Sigmoid colon (tissue), 6 donors: ENCODE measurements at regions not wholly inside any gene's neighbourhood (a gene's known extent, or its start where the extent isn't known, plus 50 kb on each side); places are given as distances from the start of the nearest gene placed in this dataset.

ENCODE experiments used
- DNase-seq: peaks from one replicate; pipeline ENCODE4 v3.0.0-alpha.2; 2019
- H3K27ac ChIP-seq, 4 donors: fragments of 200-600 bp; sonication (generic); one replicate each; pipeline ENCODE4 v1.5.1; 2016 to 2019; ENCODE audit warnings: mild to moderate bottlenecking in 1 of 4
- H3K27me3 ChIP-seq, 3 donors: fragments of 200-600 bp; sonication (generic); one replicate each; pipeline ENCODE4 v1.5.1; 2019; ENCODE audit warnings: mild to moderate bottlenecking in 1 of 3
- H3K36me3 ChIP-seq, 4 donors: fragments of 200-600 bp; sonication (generic); one replicate each; pipeline ENCODE4 v1.5.1; 2016 to 2019
- H3K4me1 ChIP-seq, 4 donors: fragments of 200-600 bp; sonication (generic); one replicate each; pipeline ENCODE4 v1.5.1; 2017 to 2019
- H3K4me3 ChIP-seq, 4 donors: fragments of 200-600 bp; sonication (generic); one replicate each; pipeline ENCODE4 v1.5.1; 2017 to 2019; ENCODE audit warnings: mild to moderate bottlenecking in 2 of 4, moderate library complexity in 1 of 4
- H3K9me3 ChIP-seq, 4 donors: fragments of 200-600 bp in 3 of 4; sonication (generic) in 3 of 4; one replicate each; pipeline versions ENCODE4 v1.5.1 to v1.6.1; 2013 to 2019
- EP300 ChIP-seq, 4 donors: sonication (generic); formaldehyde crosslinking; IDR thresholded peaks; one replicate each; pipeline ENCODE4 v1.6.1; 2017; ENCODE audit warnings: antibody characterized with exemption in 4 of 4
- POLR2A ChIP-seq, 2 donors: fragments of 450-650 bp; IDR thresholded peaks; one replicate each; pipeline ENCODE4 v1.6.1; 2016; ENCODE audit warnings: antibody characterized with exemption in 2 of 2, mild to moderate bottlenecking in 2 of 2, moderate library complexity in 2 of 2
- POLR2AphosphoS5 ChIP-seq, 4 donors: sonication (generic); formaldehyde crosslinking; IDR thresholded peaks; one replicate each; pipeline ENCODE4 v1.6.1; 2017; ENCODE audit warnings: antibody characterized with exemption in 4 of 4
- WGBS, 2 donors: extraction: QIAGEN DNeasy Blood & Tissue Kit; methylation state at CpG; one replicate each; pipeline ENCODE4 v1.1.7; 2013; 5-methylcytosine and 5-hydroxymethylcytosine counted together
- intact Hi-C: fragments of 100-400 bp; cut with DNase I; formaldehyde crosslinking; loops from one replicate; pipeline ENCODE4 v1.15.1; 2023
- TF ChIP-seq, protein P1 (sequence below), 4 experiments: fragments of 450-650 bp in 3 of 4; fragments of 200-600 bp in 1 of 4; IDR thresholded peaks; one replicate each; pipeline ENCODE4 v1.5.1; 2016 to 2019; ENCODE audit warnings: antibody characterized with exemption in 4 of 4, mild to moderate bottlenecking in 3 of 4, moderate library complexity in 2 of 4
- donor health status: healthy with polysubstance abuse.
- donor health status: healthy.

- 92 to 95% methylated on average over 2 of the region's 2 CpGs for WGBS, 2 donors
- intact Hi-C loops: no loop called here
Measured at GRCh38 chr1:186532466-186532865, 71.6 kb upstream of the PDC start.

GRCh38 chr1:186531561-186532165 is 70.7 kb upstream of the PDC start:
- TF ChIP-seq POLR2A (IDR thresholded peaks at IDR 0.05) (no peak), POLR2AphosphoS5 (IDR thresholded peaks at IDR 0.05) (no peak), EP300 (IDR thresholded peaks at IDR 0.05) (no peak)
- TF ChIP-seq, protein P1, sequence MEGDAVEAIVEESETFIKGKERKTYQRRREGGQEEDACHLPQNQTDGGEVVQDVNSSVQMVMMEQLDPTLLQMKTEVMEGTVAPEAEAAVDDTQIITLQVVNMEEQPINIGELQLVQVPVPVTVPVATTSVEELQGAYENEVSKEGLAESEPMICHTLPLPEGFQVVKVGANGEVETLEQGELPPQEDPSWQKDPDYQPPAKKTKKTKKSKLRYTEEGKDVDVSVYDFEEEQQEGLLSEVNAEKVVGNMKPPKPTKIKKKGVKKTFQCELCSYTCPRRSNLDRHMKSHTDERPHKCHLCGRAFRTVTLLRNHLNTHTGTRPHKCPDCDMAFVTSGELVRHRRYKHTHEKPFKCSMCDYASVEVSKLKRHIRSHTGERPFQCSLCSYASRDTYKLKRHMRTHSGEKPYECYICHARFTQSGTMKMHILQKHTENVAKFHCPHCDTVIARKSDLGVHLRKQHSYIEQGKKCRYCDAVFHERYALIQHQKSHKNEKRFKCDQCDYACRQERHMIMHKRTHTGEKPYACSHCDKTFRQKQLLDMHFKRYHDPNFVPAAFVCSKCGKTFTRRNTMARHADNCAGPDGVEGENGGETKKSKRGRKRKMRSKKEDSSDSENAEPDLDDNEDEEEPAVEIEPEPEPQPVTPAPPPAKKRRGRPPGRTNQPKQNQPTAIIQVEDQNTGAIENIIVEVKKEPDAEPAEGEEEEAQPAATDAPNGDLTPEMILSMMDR (IDR thresholded peaks at IDR 0.05): no peak
- no peaks in the 10 kb centered on the region for H3K36me3 ChIP-seq
- no peak overlapping the region for H3K4me3 ChIP-seq
- DNase-seq: no peak
- intact Hi-C loops: no loop called here
- H3K4me1 ChIP-seq: peaks cover 0 to 13% (median 3%) of the 10 kb centered on the region in 4 donors
- no peaks in the 10 kb centered on the region for H3K27me3 ChIP-seq
- no peak overlapping the region for H3K27ac ChIP-seq
- WGBS, 2 donors: 85 to 92% methylated on average over 1 of the region's 1 CpG
- no peaks in the 10 kb centered on the region for H3K9me3 ChIP-seq

More at GRCh38 chr1:186532466-186532865, 71.6 kb upstream of the PDC start:
- DNase-seq: no peak
- Histone ChIP-seq H3K27ac (no peak overlapping the region), H3K4me3 (no peak overlapping the region), H3K4me1 (peaks cover 0 to 13% (median 3%) of the 10 kb centered on the region in 4 donors), H3K36me3 (no peaks in the 10 kb centered on the region), H3K27me3 (no peaks in the 10 kb centered on the region), H3K9me3 (no peaks in the 10 kb centered on the region)
- TF ChIP-seq POLR2A (IDR thresholded peaks at IDR 0.05) (no peak), POLR2AphosphoS5 (IDR thresholded peaks at IDR 0.05) (no peak), EP300 (IDR thresholded peaks at IDR 0.05) (no peak)
- TF ChIP-seq, protein P1 (IDR thresholded peaks at IDR 0.05): no peak

- TF ChIP-seq, protein P1 (IDR thresholded peaks at IDR 0.05): no peak
- TF ChIP-seq POLR2AphosphoS5 (IDR thresholded peaks at IDR 0.05) (no peak), EP300 (IDR thresholded peaks at IDR 0.05) (no peak), POLR2A (IDR thresholded peaks at IDR 0.05) (no peak)
- Histone ChIP-seq H3K36me3 (no peaks in the 10 kb centered on the region), H3K27ac (no peak overlapping the region), H3K9me3 (no peaks in the 10 kb centered on the region), H3K27me3 (no peaks in the 10 kb centered on the region), H3K4me1 (no peaks in the 10 kb centered on the region), H3K4me3 (no peak overlapping the region)
- intact Hi-C loops: no loop called here
- WGBS, 2 donors: 81 to 83% methylated on average over 2 of the region's 2 CpGs
- DNase-seq: no peak
Measured at GRCh38 chr1:186530109-186530508, 69.2 kb upstream of the PDC start.

DNA sequence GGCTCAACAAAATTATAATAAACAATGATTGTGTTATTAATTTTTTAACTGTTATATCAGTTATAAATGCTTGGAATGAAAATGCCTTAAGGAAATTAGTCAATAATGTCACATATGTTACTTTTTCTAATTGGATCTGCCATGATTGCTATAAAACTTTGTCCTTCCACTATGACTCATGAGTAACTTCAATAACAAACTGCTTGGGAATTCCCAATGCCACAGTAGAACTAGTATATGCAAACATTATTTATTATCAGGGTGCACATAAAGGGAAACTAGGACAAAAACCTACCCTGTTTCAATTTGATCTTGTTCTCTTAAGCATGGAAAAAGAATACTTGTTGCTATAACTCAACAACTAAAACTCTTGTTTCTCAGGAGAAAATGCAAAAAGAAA is 59.1 kb upstream of the PDC start:
- H3K9me3 ChIP-seq: peaks cover 0 to 7% (median 0%) of the 10 kb centered on the region in 4 donors
- no peak overlapping the region for H3K4me3 ChIP-seq
- no peak for TF ChIP-seq EP300 (IDR thresholded peaks at IDR 0.05)
- TF ChIP-seq POLR2AphosphoS5 (IDR thresholded peaks at IDR 0.05): no peak
- TF ChIP-seq POLR2A (IDR thresholded peaks at IDR 0.05): no peak
- TF ChIP-seq, protein P1 (IDR thresholded peaks at IDR 0.05): no peak
- H3K36me3 ChIP-seq: no peaks in the 10 kb centered on the region
- intact Hi-C loops: no loop called here
- no peak for DNase-seq
- no peak overlapping the region for H3K27ac ChIP-seq
- H3K27me3 ChIP-seq: no peaks in the 10 kb centered on the region
- H3K4me1 ChIP-seq: no peaks in the 10 kb centered on the region
